K562 (cell line): ENCODE measurements at regions not wholly inside any gene's neighbourhood (a gene's known extent, or its start where the extent isn't known, plus 50 kb on each side); places are given as distances from the start of the nearest gene placed in this dataset.

ENCODE experiments used
- CBX1 ChIP-seq: sonication (generic); IDR thresholded peaks from 2 replicates; pipeline ENCODE4 v1.6.1; 2016; ENCODE audit warnings: antibody characterized with exemption, low read depth, mild to moderate bottlenecking
- EHMT2 ChIP-seq: fragments of 450-650 bp; IDR thresholded peaks from 2 replicates; pipeline ENCODE4 v1.6.1; 2018; ENCODE audit warnings: antibody characterized with exemption
- ETS2 ChIP-seq: IDR thresholded peaks from 2 replicates; pipeline ENCODE4 v1.6.1; 2016; ENCODE audit warnings: borderline replicate concordance, missing genetic modification characterization, mild to moderate bottlenecking, moderate library complexity, missing compliant biosample characterization; ENCODE audit not compliant: poor library complexity, severe bottlenecking
- HDGF ChIP-seq: fragments of 450-650 bp; IDR thresholded peaks from 2 replicates; pipeline ENCODE4 v1.6.1; 2016
- HIVEP1 ChIP-seq: fragments of 250-450 bp; sonication (Bioruptor Pico); IDR thresholded peaks from 2 replicates; pipeline ENCODE4 v1.4.0; 2020; ENCODE audit warnings: mild to moderate bottlenecking
- LCOR ChIP-seq: sonication (generic); formaldehyde crosslinking; IDR thresholded peaks from 2 replicates; pipeline ENCODE4 v1.8.0; 2022; ENCODE audit warnings: mild to moderate bottlenecking, missing genetic modification reagents
- MAZ ChIP-seq, 2 experiments: fragments of 450-650 bp in 1 of 2; sonication (generic) in 1 of 2; formaldehyde crosslinking; IDR thresholded peaks in 1 of 2; conservative IDR thresholded peaks in 1 of 2; 2 replicates each; pipeline versions ENCODE4 v1.4.0 to v1.5.0; 2020; ENCODE audit warnings: mild to moderate bottlenecking in 1 of 2, missing genetic modification reagents in 1 of 2
- MCM7 ChIP-seq, 2 experiments: fragments of 450-650 bp; IDR thresholded peaks; 2 replicates each; pipeline ENCODE4 v1.6.1; 2016 to 2018
- MTA3 ChIP-seq: fragments of 450-650 bp; formaldehyde crosslinking; IDR thresholded peaks from 2 replicates; pipeline ENCODE4 v1.6.1; 2017; ENCODE audit warnings: mild to moderate bottlenecking, borderline replicate concordance
- PML ChIP-seq: IDR thresholded peaks from 2 replicates; pipeline ENCODE4 v1.6.1; 2012; ENCODE audit warnings: low read length, inconsistent platforms
- POLR2AphosphoS2 ChIP-seq: IDR thresholded peaks from 2 replicates; pipeline ENCODE4 v1.6.1; 2012; ENCODE audit warnings: low read length, improper control_type of control experiment
- RAD21 ChIP-seq, 2 experiments: fragments of 250-450 bp in 1 of 2; fragments of 450-650 bp in 1 of 2; sonication (Bioruptor Pico) in 1 of 2; formaldehyde crosslinking in 1 of 2; IDR thresholded peaks in 1 of 2; conservative IDR thresholded peaks in 1 of 2; 2 replicates each; pipeline versions ENCODE4 v1.4.0 to v1.8.0; 2020 to 2022; ENCODE audit warnings: mild to moderate bottlenecking in 2 of 2, moderate library complexity in 1 of 2
- SRSF7 ChIP-seq: fragments of 200-400 bp; formaldehyde crosslinking; optimal IDR thresholded peaks from 2 replicates; pipeline ENCODE3; 2017; ENCODE audit warnings: mild to moderate bottlenecking, low read depth, low read length
- TAL1 ChIP-seq: fragments of 450-650 bp; IDR thresholded peaks from 2 replicates; pipeline ENCODE4 v1.6.1; 2016; ENCODE audit warnings: mild to moderate bottlenecking
- TEAD2 ChIP-seq: fragments of 450-650 bp; IDR thresholded peaks from 2 replicates; pipeline ENCODE4 v1.6.1; 2016; ENCODE audit warnings: missing genetic modification characterization, control low read depth, missing compliant biosample characterization
- ZBTB49 ChIP-seq: sonication (generic); formaldehyde crosslinking; IDR thresholded peaks from 2 replicates; pipeline ENCODE4 v1.8.0; 2022; ENCODE audit warnings: missing genetic modification reagents, mild to moderate bottlenecking, borderline replicate concordance
- ZNF175 ChIP-seq: fragments of 200-800 bp; sonication (Bioruptor generic); IDR thresholded peaks from 2 replicates; pipeline ENCODE4 v1.6.1; 2016; ENCODE audit warnings: low read depth, mild to moderate bottlenecking, missing genetic modification characterization, missing compliant biosample characterization
- ZNF217 ChIP-seq: sonication (generic); formaldehyde crosslinking; IDR thresholded peaks from 2 replicates; pipeline ENCODE4 v1.8.0; 2022; ENCODE audit warnings: mild to moderate bottlenecking, missing genetic modification reagents
- TF ChIP-seq, protein P1 (sequence below): fragments of 450-650 bp; IDR thresholded peaks from 2 replicates; pipeline ENCODE4 v1.6.1; 2016; ENCODE audit warnings: borderline replicate concordance
- TF ChIP-seq, protein P2 (sequence below): fragments of 450-650 bp; IDR thresholded peaks from 2 replicates; pipeline ENCODE4 v1.7.0; 2016; ENCODE audit warnings: borderline replicate concordance
- TF ChIP-seq, protein P3 (sequence below): fragments of 450-650 bp; IDR thresholded peaks from 2 replicates; pipeline ENCODE4 v1.6.1; 2014; ENCODE audit warnings: low read depth, mild to moderate bottlenecking, moderate library complexity, borderline replicate concordance

DNA sequence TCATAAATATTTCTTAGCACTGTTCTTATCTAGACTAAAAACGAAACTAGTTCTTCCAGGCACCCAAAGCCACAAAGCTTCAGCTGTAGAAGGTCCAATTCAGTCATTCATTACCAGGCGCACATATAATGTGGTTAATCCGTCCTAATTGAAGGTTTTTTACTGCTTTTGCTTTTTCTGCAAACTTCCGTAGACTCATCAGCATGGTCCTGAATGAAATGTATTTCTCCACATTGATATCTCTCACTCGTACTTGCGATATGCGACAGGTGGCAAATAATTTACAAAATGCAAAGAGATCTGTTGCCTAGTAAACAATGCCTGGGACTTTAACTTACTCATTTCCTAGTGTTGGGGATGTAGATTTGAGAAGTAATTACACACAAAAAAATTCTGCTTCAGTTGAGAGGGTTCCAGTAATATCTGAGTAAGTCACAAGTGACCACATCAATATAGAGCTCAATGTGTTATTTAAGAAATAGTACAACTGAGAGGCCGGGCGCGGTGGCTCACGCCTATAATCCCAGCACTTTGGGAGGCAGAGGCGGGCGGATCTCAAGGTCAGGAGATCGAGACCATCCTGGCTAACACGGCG is 75.0 kb upstream of the MBNL1 start (continued):
- TF ChIP-seq, protein P1, sequence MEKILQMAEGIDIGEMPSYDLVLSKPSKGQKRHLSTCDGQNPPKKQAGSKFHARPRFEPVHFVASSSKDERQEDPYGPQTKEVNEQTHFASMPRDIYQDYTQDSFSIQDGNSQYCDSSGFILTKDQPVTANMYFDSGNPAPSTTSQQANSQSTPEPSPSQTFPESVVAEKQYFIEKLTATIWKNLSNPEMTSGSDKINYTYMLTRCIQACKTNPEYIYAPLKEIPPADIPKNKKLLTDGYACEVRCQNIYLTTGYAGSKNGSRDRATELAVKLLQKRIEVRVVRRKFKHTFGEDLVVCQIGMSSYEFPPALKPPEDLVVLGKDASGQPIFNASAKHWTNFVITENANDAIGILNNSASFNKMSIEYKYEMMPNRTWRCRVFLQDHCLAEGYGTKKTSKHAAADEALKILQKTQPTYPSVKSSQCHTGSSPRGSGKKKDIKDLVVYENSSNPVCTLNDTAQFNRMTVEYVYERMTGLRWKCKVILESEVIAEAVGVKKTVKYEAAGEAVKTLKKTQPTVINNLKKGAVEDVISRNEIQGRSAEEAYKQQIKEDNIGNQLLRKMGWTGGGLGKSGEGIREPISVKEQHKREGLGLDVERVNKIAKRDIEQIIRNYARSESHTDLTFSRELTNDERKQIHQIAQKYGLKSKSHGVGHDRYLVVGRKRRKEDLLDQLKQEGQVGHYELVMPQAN: no peak
- no peak for TF ChIP-seq POLR2AphosphoS2
- TF ChIP-seq HIVEP1 (CRISPR knock-in tag): no peak
- TF ChIP-seq ZNF175 (CRISPR knock-in tag): no peak
- TF ChIP-seq RAD21 (CRISPR knock-in tag; conservative IDR thresholded peaks at IDR 0.05 in 1 of 2, IDR thresholded peaks at IDR 0.05 in 1 of 2): no peak
- no peak for TF ChIP-seq EHMT2
- TF ChIP-seq HDGF: no peak
- TF ChIP-seq, protein P2, sequence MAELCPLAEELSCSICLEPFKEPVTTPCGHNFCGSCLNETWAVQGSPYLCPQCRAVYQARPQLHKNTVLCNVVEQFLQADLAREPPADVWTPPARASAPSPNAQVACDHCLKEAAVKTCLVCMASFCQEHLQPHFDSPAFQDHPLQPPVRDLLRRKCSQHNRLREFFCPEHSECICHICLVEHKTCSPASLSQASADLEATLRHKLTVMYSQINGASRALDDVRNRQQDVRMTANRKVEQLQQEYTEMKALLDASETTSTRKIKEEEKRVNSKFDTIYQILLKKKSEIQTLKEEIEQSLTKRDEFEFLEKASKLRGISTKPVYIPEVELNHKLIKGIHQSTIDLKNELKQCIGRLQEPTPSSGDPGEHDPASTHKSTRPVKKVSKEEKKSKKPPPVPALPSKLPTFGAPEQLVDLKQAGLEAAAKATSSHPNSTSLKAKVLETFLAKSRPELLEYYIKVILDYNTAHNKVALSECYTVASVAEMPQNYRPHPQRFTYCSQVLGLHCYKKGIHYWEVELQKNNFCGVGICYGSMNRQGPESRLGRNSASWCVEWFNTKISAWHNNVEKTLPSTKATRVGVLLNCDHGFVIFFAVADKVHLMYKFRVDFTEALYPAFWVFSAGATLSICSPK: no peak
- TF ChIP-seq LCOR: no peak
- TF ChIP-seq MCM7 (IDR thresholded peaks at IDR 0.05): no peak
- no peak for TF ChIP-seq SRSF7
- TF ChIP-seq, protein P3, sequence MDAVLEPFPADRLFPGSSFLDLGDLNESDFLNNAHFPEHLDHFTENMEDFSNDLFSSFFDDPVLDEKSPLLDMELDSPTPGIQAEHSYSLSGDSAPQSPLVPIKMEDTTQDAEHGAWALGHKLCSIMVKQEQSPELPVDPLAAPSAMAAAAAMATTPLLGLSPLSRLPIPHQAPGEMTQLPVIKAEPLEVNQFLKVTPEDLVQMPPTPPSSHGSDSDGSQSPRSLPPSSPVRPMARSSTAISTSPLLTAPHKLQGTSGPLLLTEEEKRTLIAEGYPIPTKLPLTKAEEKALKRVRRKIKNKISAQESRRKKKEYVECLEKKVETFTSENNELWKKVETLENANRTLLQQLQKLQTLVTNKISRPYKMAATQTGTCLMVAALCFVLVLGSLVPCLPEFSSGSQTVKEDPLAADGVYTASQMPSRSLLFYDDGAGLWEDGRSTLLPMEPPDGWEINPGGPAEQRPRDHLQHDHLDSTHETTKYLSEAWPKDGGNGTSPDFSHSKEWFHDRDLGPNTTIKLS: no peak
- TF ChIP-seq PML: no peak
- TF ChIP-seq MTA3: no peak
- TF ChIP-seq TAL1: no peak
- no peak for TF ChIP-seq ETS2 (tag)
- TF ChIP-seq CBX1: no peak
- no peak for TF ChIP-seq ZBTB49 (CRISPR knock-in tag)
- TF ChIP-seq TEAD2 (tag): no peak
- TF ChIP-seq ZNF217 (CRISPR knock-in tag): no peak
- TF ChIP-seq MAZ (CRISPR knock-in tag; conservative IDR thresholded peaks at IDR 0.05 in 1 of 2, IDR thresholded peaks at IDR 0.05 in 1 of 2): peak in 1 of 2 experiments; percentile 21; a peak in 1 of 4 replicates
